OCI-LY7 (cell line): ENCODE measurements at regions not wholly inside any gene's neighbourhood (a gene's known extent, or its start where the extent isn't known, plus 50 kb on each side); places are given as distances from the start of the nearest gene placed in this dataset.

Experiments used
- BruUV-seq: library from RNA; stranded (reverse); fragments of 400-500 nt; replicated peaks from 2 replicates; lab custom pipeline; 2021; lab: Mats Ljungman, UMichigan
- CTCF ChIA-PET: fragments of 300-600 bp; sonication (Branson Sonifier 250); formaldehyde crosslinking; loops from one replicate; lab custom pipeline; 2022; ENCODE audit warnings: antibody characterized with exemption; ENCODE audit not compliant: unreplicated experiment; lab: Charles Lee
- POLR2A ChIA-PET: fragments of 300-600 bp; sonication (Branson Sonifier 250); formaldehyde crosslinking; loops from one replicate; lab custom pipeline; 2022; ENCODE audit warnings: antibody characterized with exemption; lab: Charles Lee
- DNase-seq: peaks from one replicate; pipeline ENCODE4 v3.0.0-alpha.2; 2015; ENCODE audit warnings: low spot score
- H2AFZ ChIP-seq: fragments of 200-600 bp; sonication (generic), shearing (Covaris generic); 2 replicates; pipeline ENCODE4 v1.6.1; 2014; ENCODE audit warnings: mild to moderate bottlenecking, antibody characterized with exemption, low read length, moderate library complexity
- H3K27ac ChIP-seq: fragments of 200-600 bp; sonication (generic); 2 replicates; pipeline ENCODE4 v1.5.1; 2014; ENCODE audit warnings: mixed run types, low read depth, mild to moderate bottlenecking, moderate library complexity, low read length, inconsistent platforms; ENCODE audit not compliant: poor library complexity, severe bottlenecking
- H3K36me3 ChIP-seq: fragments of 200-600 bp; sonication (generic); 2 replicates; pipeline ENCODE4 v1.6.1; 2014; ENCODE audit warnings: mild to moderate bottlenecking, antibody characterized with exemption, low read length, moderate library complexity, mixed read lengths; ENCODE audit not compliant: insufficient read depth
- H3K4me1 ChIP-seq: fragments of 200-600 bp; sonication (generic); 2 replicates; pipeline ENCODE4 v1.5.1; 2014; ENCODE audit warnings: mild to moderate bottlenecking, low read length; ENCODE audit not compliant: insufficient read depth, poor library complexity, severe bottlenecking
- H3K4me2 ChIP-seq: fragments of 200-600 bp; sonication (generic); 2 replicates; pipeline ENCODE4 v1.6.1; 2014; ENCODE audit warnings: mild to moderate bottlenecking, low read length
- H3K4me3 ChIP-seq: fragments of 200-600 bp; sonication (generic); 2 replicates; pipeline ENCODE4 v1.5.1; 2014; ENCODE audit warnings: mild to moderate bottlenecking, low read depth, low read length; ENCODE audit not compliant: poor library complexity, severe bottlenecking
- H3K79me2 ChIP-seq: fragments of 200-600 bp; sonication (generic); 2 replicates; pipeline ENCODE4 v1.6.1; 2016; ENCODE audit warnings: low read depth, mild to moderate bottlenecking, low read length, moderate library complexity, mixed read lengths; ENCODE audit not compliant: insufficient read depth
- H3K9me2 ChIP-seq: fragments of 200-600 bp; sonication (generic); 2 replicates; pipeline ENCODE4 v1.6.1; 2016; ENCODE audit warnings: mild to moderate bottlenecking, low read length, mixed read lengths; ENCODE audit not compliant: insufficient read depth
- H3K9me3 ChIP-seq: fragments of 200-600 bp; sonication (generic); 2 replicates; pipeline ENCODE4 v1.6.1; 2014; ENCODE audit warnings: mild to moderate bottlenecking, mixed run types, low read length, mixed read lengths
- H4K20me1 ChIP-seq: fragments of 200-600 bp; sonication (generic); 2 replicates; pipeline ENCODE4 v1.6.1; 2014; ENCODE audit warnings: mild to moderate bottlenecking, antibody characterized with exemption, low read length, moderate library complexity, mixed read lengths; ENCODE audit not compliant: insufficient read depth
- EZH2phosphoT487 ChIP-seq: fragments of 200-600 bp; sonication (generic); IDR thresholded peaks from 2 replicates; pipeline ENCODE4 v1.6.1; 2018; ENCODE audit warnings: low read depth, borderline replicate concordance, mild to moderate bottlenecking, mixed run types, antibody characterized with exemption, low read length, moderate library complexity, mixed read lengths
- intact Hi-C: fragments of 100-400 bp; cut with micrococcal nuclease; formaldehyde crosslinking; loops from one replicate; pipeline ENCODE4 v1.10.0; 2022; ENCODE audit not compliant: unreplicated experiment
- TF ChIP-seq, protein P1 (sequence below): fragments of 200-600 bp; sonication (generic); conservative IDR thresholded peaks from 2 replicates; pipeline ENCODE4 v1.5.1; 2014; ENCODE audit warnings: mild to moderate bottlenecking, antibody characterized with exemption, low read length, moderate library complexity, mixed read lengths

DNA sequence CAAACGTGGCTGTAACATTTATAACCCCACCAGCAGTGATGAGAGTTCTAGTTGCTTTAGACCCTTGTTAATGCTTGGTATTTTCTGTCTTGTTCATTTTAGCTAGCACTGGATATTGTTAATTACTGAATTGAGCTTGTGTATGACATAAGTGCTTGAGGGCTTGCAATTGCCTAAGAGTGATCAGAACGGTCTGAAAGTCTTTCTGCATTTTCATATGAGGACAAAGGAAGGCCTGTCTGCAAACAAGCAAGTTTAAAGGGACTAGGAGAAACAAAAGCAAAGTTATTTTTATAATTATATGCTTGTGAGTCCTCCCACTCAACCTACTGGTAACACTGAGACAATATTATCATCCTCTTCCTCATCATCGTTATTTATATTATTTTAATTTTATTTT is 305.5 kb upstream of the DUSP10 start:
- BruUV-seq = no TSS peak
- ChIA-PET POLR2A (interaction anchor here (1.0 kb wide), 1 partner anchor 25 kb away, joined by 4 read pairs; no protein-coding TSS in a partner anchor), CTCF (no interaction called here)
- no peak for DNase-seq
- Histone ChIP-seq H4K20me1 (no peaks in the 10 kb centered on the region), H3K9me3 (no peaks in the 10 kb centered on the region), H3K79me2 (no peaks in the 10 kb centered on the region), H3K4me1 (no peaks in the 10 kb centered on the region), H2AFZ (no peak overlapping the region), H3K4me3 (no peak overlapping the region), H3K36me3 (no peaks in the 10 kb centered on the region), H3K9me2 (no peaks in the 10 kb centered on the region), H3K27ac (no peak overlapping the region), H3K4me2 (no peak overlapping the region)
- intact Hi-C loops = no loop called here
- TF ChIP-seq EZH2phosphoT487 = no peak
- TF ChIP-seq, protein P1, sequence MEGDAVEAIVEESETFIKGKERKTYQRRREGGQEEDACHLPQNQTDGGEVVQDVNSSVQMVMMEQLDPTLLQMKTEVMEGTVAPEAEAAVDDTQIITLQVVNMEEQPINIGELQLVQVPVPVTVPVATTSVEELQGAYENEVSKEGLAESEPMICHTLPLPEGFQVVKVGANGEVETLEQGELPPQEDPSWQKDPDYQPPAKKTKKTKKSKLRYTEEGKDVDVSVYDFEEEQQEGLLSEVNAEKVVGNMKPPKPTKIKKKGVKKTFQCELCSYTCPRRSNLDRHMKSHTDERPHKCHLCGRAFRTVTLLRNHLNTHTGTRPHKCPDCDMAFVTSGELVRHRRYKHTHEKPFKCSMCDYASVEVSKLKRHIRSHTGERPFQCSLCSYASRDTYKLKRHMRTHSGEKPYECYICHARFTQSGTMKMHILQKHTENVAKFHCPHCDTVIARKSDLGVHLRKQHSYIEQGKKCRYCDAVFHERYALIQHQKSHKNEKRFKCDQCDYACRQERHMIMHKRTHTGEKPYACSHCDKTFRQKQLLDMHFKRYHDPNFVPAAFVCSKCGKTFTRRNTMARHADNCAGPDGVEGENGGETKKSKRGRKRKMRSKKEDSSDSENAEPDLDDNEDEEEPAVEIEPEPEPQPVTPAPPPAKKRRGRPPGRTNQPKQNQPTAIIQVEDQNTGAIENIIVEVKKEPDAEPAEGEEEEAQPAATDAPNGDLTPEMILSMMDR = no peak

DNA sequence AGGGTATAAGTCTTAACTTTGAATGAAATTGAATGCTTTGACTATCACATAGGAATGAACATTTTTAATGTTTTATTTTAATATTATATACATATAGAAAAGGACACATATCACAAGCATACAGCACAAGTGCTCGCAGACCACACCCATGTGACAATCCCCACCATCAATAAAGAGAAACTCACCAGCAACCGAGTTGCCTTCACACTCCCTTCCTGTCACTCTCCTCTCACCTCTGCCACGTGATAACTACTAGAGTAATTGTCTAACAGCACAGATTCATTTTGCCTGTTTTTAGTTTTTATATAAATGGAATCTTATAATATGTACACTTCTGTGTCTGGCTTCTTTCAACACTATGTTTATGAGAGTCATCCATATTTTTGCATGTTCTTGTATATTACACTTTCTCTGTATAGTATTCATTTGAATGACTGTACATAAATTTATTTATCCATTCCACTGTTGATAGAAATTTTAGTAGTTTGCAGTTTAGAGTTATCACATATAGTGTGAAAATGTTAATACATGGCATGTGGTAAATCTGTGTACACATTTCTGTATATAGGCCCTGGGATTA is 304.9 kb upstream of the DUSP10 start:
- H3K4me2 ChIP-seq = no peak overlapping the region
- H4K20me1 ChIP-seq = no peaks in the 10 kb centered on the region
- no peaks in the 10 kb centered on the region for H3K36me3 ChIP-seq
- H3K27ac ChIP-seq = no peak overlapping the region
- no peaks in the 10 kb centered on the region for H3K4me1 ChIP-seq
- intact Hi-C loops = no loop called here
- no peak for DNase-seq
- no peak overlapping the region for H3K4me3 ChIP-seq
- ChIA-PET CTCF (no interaction called here), POLR2A (no interaction called here)
- no peak overlapping the region for H2AFZ ChIP-seq
- no peaks in the 10 kb centered on the region for H3K9me2 ChIP-seq
- no peaks in the 10 kb centered on the region for H3K79me2 ChIP-seq
- TF ChIP-seq, protein P1 = no peak
- TF ChIP-seq EZH2phosphoT487 = no peak
- BruUV-seq = no TSS peak
- H3K9me3 ChIP-seq = no peaks in the 10 kb centered on the region

DNA sequence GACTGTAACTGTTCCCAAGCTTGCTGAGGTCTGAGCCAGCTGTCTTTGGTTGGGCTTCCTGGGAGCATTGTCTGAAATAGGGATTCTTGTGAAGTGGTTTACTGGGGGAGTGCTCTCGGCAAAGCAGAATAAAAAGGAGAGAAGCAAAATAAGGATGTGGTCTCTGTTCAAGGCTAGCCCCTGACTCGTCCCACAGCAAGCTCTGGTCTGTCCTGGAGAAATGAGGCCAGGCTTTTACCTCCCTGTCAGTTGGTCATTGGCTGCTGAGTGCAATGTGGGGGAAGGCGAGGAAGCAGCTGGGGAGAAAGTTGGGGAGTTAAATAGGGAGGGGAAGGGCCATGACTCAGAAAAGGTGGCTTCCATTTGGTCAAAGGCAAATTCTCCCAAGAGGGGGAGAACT is 303.9 kb upstream of the DUSP10 start:
- ChIA-PET CTCF (no interaction called here), POLR2A (no interaction called here)
- Histone ChIP-seq H3K36me3 (no peaks in the 10 kb centered on the region), H3K9me2 (no peaks in the 10 kb centered on the region), H4K20me1 (no peaks in the 10 kb centered on the region), H3K79me2 (no peaks in the 10 kb centered on the region), H3K9me3 (no peaks in the 10 kb centered on the region), H3K4me1 (no peaks in the 10 kb centered on the region), H3K4me2 (no peak overlapping the region), H3K27ac (no peak overlapping the region), H3K4me3 (no peak overlapping the region), H2AFZ (no peak overlapping the region)
- no peak for TF ChIP-seq EZH2phosphoT487
- TF ChIP-seq, protein P1 = no peak
- BruUV-seq = no TSS peak
- intact Hi-C loops = no loop called here
- DNase-seq = no peak
